Fibroblast of upper back skin (primary cell): ENCODE measurements at regions not wholly inside any gene's neighbourhood (a gene's known extent, or its start where the extent isn't known, plus 50 kb on each side); places are given as distances from the start of the nearest gene placed in this dataset.
A peak's percentile ranks its signal among the peaks of the same experiment; 100 is the strongest.
"Not testable (repeated sequence)": the region's sequence is repeated elsewhere in the genome, so short reads cannot be mapped to it uniquely, and the experiment has no call there.

Experiments
- DNase-seq: peaks from one replicate; pipeline ENCODE4 v3.0.0-alpha.2; 2013

DNA sequence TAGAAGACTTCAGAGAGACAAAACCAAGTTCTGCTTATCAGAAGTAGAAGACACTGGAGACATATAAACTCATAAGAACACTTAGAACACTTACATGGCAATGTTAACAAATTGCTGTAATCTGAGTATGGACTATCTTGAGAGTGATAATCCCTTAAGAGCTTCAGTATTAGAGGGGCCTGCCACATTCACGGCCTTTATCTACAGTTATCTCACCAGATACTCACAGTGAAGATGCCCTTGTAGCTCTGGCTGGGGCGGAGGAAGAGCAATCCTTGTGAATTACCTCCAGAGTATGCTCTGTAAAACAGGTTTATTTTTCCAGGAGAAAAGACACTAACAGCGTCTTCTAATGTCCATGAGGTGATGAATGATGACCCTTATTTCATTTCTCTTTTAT, 762.8 kb downstream of the FAM181B start:
- DNase-seq, result no peak

- no peak for DNase-seq
These were observed 766.4 kb downstream of the FAM181B start for GRCh38 chr11:81967242-81967641.

DNA sequence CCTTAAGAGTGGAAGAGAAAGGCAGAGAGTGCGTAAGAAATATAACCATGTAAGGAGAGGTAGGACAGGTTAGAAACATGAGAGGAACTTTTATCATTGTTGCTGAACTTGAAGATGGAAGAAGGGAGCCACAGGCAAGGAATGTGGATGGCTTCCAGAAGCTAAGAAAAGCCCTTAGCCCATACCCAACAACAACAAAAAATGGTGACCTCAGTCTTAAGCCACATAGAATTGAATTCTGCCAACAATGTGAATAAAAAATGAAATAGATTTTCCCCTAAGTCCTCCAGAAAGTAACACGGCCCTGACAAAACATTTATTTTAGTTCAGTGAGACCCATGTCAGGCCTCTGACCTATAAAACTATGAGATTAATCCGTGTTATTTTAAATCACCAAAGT, 767.3 kb downstream of the FAM181B start:
- no peak for DNase-seq

- no peak for DNase-seq
These were observed 770.6 kb downstream of the FAM181B start for GRCh38 chr11:81963018-81963417.

- DNase-seq, result no peak
These were observed 773.2 kb downstream of the FAM181B start for GRCh38 chr11:81960443-81960842.

GRCh38 chr11:81959341-81959740, 774.3 kb downstream of the FAM181B start:
- DNase-seq, result no peak

- not testable (repeated sequence) for DNase-seq
These were observed 779.4 kb downstream of the FAM181B start for GRCh38 chr11:81954301-81954700.

GRCh38 chr11:81946831-81947230, 786.8 kb downstream of the FAM181B start:
- DNase-seq, result no peak

GRCh38 chr11:81942646-81943045, 791.0 kb downstream of the FAM181B start:
- DNase-seq, result no peak

DNA sequence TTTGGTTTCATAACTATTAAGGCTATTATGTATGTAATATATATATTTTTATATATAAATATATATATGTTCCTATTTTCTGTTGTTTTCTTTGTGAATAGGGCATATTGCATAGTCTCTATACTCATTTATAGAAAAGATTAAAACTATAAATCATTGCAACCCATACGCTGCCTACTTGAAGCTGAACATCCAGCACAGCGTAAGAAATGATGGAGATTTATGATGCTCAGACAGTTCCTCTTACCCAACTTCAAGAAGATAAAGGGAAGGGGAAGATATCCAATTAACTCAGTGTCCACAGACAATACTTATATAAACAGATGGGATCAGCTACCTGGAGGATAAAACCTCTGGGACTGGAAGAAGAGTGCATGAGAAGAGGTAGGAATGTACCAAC, 791.7 kb downstream of the FAM181B start:
- DNase-seq, result no peak

GRCh38 chr11:81932303-81932702, 801.4 kb downstream of the FAM181B start:
- DNase-seq, result no peak

DNA sequence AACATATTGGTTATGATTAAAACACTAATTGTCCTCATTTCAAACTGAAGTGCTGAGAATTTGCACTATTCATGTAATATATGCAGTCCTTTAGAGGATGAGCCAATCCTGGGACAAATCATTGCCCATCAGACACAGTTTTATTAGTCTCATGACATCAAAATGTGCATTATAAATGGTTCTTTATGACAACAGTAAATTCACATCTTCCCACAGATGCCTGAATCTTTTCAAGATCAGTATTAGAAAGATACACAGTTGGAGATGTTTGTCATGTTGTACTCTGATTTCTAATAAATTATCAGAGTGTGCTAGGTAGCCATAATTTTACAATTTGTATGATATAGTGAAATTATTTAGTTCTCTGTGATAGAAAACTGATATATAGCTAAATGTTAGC, 813.5 kb downstream of the FAM181B start:
- DNase-seq, result no peak

DNA sequence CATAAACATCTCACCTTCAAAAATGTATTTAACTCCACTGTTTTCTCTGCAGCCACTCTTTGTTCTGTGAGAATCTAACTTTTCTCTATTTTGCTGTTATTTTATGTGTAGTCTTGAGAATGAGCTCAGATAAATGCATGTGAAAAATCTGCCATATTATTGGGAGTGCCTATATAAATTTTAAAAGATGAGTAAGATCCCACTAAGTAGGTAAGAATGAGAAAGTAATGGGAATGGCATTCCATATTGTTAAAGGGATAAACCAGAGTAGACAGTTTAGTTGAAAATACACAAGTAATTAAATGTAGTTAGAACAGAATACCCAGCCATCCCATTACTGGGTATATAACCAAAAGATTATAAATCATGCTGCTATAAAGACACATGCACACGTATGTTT, 817.2 kb downstream of the FAM181B start:
- peak; percentile 10 for DNase-seq

DNA sequence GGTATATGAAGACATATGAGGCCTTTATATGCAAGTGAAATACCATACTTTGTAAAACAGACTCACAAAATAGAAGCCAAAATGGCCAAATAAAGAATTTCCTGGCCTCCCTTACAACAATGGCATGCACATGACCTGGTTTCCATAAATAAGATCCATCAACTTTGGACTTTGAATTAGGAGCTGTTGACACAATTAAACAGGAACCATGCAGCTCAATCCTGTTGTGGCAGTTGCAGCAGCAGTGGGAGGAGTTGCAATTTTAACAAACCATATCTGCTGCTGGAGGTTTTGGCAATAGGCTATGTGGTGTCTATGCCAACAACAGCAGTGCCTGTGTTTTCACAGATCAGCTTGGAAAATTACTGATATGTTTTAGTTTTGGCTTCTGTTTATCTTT, 818.6 kb downstream of the FAM181B start:
- no peak for DNase-seq

DNA sequence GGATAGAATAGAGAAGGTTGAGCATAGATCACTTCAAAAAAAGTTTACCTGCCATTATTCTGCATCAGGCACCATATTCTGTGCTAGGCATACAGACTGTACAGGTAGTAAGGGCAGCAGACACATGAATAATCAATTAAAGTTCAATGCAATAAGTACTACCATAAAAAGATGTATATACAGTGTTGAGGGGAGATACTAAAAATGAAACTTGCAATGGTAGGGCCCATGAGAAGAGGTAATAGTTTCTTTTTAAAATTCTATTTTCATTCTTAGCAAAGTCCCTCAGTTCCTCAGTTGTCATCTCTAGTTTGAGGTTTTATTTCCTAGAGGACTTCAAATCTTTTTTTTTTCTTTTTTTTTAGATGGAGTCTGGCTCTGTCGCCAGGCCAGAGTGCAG, 819.9 kb downstream of the FAM181B start:
- no peak for DNase-seq

- peak; percentile 59 for DNase-seq
These were observed 825.7 kb downstream of the FAM181B start for GRCh38 chr11:81907996-81908395.

- DNase-seq, result no peak
These were observed 834.5 kb downstream of the FAM181B start for GRCh38 chr11:81899156-81899555.

GRCh38 chr11:81897639-81898038, 836.0 kb downstream of the FAM181B start:
- DNase-seq, result peak; percentile 43

- no peak for DNase-seq
These were observed 838.4 kb downstream of the FAM181B start for GRCh38 chr11:81895258-81895657.

DNA sequence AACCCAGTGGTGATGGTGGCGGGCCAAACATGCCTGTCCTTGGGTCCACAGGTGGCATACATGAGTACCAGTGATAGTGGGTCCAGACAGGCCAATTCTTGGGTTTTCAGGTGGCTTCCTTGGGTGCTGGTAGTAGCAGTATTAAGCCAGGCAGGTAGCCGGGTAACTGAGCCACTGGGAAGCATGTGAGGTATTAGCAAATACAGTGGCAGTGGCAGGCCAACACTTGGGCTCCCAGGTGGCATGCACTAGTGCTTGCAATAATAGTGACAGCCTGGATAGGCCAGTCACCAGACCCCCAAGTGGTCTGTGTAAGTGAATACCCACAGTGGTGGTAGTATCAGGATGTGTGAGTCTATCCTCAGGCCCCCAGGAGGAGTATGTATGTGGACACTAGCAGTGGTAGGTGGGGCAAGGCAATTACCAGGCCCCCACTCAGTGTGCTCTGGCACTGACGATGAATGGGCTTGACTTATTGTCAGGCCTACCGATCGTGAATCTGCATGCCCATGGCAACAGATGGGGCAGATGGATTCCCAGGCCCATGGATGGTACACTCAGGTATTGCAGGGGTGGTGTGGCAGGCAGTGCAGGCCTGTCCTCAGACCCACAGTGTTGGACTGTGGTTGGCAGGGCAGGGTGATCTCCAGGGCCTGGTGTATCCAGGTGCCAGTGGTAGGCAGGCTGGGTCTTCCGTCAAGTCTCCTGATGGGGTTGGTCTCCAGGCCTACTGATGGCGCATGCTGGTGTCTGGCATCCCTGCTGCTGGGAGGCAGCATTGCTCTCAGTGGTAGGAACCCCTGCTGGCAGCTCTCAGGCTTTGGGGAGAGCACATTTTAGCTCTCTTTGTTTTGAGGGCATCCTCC, 840.7 kb downstream of the FAM181B start:
- DNase-seq, result no peak

GRCh38 chr11:81888391-81888790, 845.3 kb downstream of the FAM181B start:
- DNase-seq, result peak; percentile 15

GRCh38 chr11:81887671-81888070, 846.0 kb downstream of the FAM181B start:
- no peak for DNase-seq

DNA sequence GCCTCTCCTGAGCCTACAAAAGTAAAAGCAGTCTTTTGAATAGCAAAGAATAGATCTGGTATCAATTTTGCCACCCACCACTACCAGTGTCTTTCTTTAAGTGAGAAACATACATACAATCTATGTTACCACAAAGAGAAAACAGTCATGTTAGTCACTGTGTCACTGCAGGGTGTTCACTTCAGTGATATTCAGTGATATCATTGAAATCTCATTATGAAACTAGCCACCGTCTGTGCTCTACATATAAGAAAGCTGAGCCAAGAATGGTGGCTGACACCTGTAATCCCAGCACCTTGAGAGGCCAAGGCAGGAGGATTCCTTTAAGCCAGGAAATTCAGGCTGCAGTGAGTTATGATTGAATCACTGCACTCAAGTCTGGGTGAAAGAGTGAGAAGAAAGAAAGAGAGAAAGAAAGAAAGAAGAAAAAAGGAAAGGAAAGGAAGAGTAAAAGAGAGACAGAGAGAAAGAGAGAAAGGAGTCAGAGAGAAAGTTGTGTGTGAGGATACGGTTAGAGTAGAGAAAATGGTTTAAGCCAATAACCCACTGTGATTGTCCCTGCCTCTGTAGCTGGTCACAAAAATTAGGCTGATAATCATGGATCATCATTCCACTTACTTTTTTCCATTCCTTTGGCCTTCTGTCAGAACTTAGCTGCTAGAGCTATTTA, 847.1 kb downstream of the FAM181B start:
- no peak for DNase-seq

DNA sequence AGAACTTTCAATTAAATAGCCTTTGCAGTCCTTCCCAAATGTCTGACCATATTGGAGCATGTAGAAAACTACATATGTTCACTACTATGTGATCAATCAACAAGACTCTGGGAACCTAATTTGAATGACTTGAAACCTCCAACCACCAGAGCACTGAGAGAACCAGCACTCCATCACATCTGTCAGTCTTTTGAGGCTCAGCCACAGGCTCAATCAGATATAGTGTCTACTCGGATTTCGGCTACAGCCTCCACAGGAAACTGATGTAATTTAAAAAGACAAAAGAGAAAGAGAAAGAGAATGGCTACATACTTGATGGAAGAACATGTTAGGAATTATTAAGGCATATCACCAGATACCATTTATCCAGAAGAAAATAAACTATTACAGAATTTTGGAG, 859.0 kb downstream of the FAM181B start:
- DNase-seq, result peak; percentile 5
